ENCODE measurements at regions not wholly inside any gene's neighbourhood (a gene's known extent, or its start where the extent isn't known, plus 50 kb on each side); places are given as distances from the start of the nearest gene placed in this dataset.

DNA sequence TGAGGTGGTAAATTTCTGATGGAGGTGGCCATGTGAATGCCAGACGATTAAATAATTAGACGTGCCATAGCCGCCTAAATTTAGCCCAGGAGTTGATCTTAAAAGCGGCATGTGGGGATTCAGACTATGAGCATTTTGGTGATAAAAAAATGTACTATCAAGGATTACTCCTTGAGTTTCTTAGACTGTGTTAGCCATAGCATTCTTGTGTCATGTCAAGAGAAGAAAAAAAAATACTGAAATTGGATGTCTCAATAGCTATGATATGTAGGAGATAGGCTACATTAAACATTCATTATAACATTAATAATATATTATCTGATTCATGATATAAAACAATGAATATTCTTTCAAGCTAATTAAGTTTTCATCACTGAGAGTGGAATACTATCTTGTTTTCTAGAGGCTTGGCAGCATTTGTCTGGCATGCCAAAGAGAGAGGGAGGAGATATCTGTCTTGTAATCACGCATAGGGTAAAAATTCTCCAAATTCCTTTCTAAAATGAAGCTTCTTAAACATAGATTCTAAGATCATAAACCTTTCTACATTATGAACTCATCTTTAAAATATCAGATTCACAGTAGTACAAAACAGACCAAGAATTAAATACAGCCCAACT is 727.0 kb downstream of the C12orf50 start:
- no peaks in the 10 kb centered on the region for H3K27me3 Mint-ChIP-seq
- no peak overlapping the region for H3K27ac Mint-ChIP-seq
- DNase-seq (ENCODE audit: low spot score in 2 of 2): no peak
- no peaks in the 10 kb centered on the region for H3K36me3 Mint-ChIP-seq
- H3K4me1 Mint-ChIP-seq: peaks cover 16% of the 10 kb centered on the region
- no peak overlapping the region for H3K4me3 Mint-ChIP-seq
- no peaks in the 10 kb centered on the region for H3K9me3 Mint-ChIP-seq
- no peak for ATAC-seq (ENCODE audit: low read depth)

- Mint-ChIP-seq H3K4me3 (no peak overlapping the region), H3K36me3 (no peaks in the 10 kb centered on the region), H3K9me3 (no peaks in the 10 kb centered on the region), H3K27me3 (no peaks in the 10 kb centered on the region), H3K27ac (no peak overlapping the region), H3K4me1 (no peaks in the 10 kb centered on the region)
- DNase-seq (ENCODE audit: low spot score in 2 of 2) (no peak), ATAC-seq (ENCODE audit: low read depth) (no peak)
These were observed 738.7 kb downstream of the C12orf50 start for GRCh38 chr12:87290505-87290904.

DNA sequence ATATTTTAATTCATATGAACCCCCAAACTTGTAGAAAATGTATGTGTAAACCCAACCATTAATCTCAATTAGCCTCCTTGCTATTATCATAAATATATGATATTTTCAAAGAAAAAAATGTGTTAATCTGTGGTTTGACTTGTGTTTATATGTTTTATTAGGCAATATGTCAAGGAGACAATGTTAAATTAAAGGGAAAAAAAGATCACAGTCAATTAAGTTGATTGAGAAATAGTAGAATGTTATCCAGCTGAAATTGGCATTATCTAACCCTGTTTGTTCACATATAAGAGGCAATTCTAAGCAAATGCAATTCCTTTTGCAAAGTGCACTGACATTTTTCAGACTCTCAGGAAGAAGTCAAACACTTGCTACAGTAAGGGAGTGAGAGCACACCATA is 745.3 kb downstream of the C12orf50 start:
- Mint-ChIP-seq H3K4me1 (peaks cover 5% of the 10 kb centered on the region), H3K27ac (no peak overlapping the region), H3K36me3 (no peaks in the 10 kb centered on the region), H3K27me3 (no peaks in the 10 kb centered on the region), H3K4me3 (no peak overlapping the region), H3K9me3 (no peaks in the 10 kb centered on the region)
- DNase-seq (ENCODE audit: low spot score in 2 of 2): no peak
- no peak for ATAC-seq (ENCODE audit: low read depth)

GRCh38 chr12:87283111-87283510 is 746.1 kb downstream of the C12orf50 start:
- H3K9me3 Mint-ChIP-seq: no peaks in the 10 kb centered on the region
- H3K27ac Mint-ChIP-seq: peak overlapping the region; percentile 5
- no peak for ATAC-seq (ENCODE audit: low read depth)

GRCh38 chr12:87280893-87281292 is 748.3 kb downstream of the C12orf50 start:
- H3K9me3 Mint-ChIP-seq: no peaks in the 10 kb centered on the region
- no peaks in the 10 kb centered on the region for H3K27me3 Mint-ChIP-seq
- peak overlapping the region; percentile 67 for H3K27ac Mint-ChIP-seq
- ATAC-seq (ENCODE audit: low read depth): peak; percentile 23
- no peak overlapping the region for H3K4me3 Mint-ChIP-seq
- peaks cover 5% of the 10 kb centered on the region for H3K4me1 Mint-ChIP-seq
- DNase-seq (ENCODE audit: low spot score in 2 of 2): no peak
- no peaks in the 10 kb centered on the region for H3K36me3 Mint-ChIP-seq

More at GRCh38 chr12:87283111-87283510, 746.1 kb downstream of the C12orf50 start:
- H3K4me1 Mint-ChIP-seq: peaks cover 5% of the 10 kb centered on the region
- H3K27me3 Mint-ChIP-seq: no peaks in the 10 kb centered on the region
- DNase-seq (ENCODE audit: low spot score in 2 of 2): no peak
- H3K4me3 Mint-ChIP-seq: no peak overlapping the region
- H3K36me3 Mint-ChIP-seq: no peaks in the 10 kb centered on the region

- Mint-ChIP-seq H3K36me3 (no peaks in the 10 kb centered on the region), H3K27me3 (no peaks in the 10 kb centered on the region), H3K4me3 (peak overlapping the region; percentile 77), H3K9me3 (no peaks in the 10 kb centered on the region), H3K27ac (peak overlapping the region; percentile 67), H3K4me1 (peaks cover 5% of the 10 kb centered on the region)
- DNase-seq (ENCODE audit: low spot score in 2 of 2): peak; percentile 12 to 34
- peak; percentile 99 for ATAC-seq (ENCODE audit: low read depth)
These were observed 748.8 kb downstream of the C12orf50 start for GRCh38 chr12:87280356-87280755.

DNA sequence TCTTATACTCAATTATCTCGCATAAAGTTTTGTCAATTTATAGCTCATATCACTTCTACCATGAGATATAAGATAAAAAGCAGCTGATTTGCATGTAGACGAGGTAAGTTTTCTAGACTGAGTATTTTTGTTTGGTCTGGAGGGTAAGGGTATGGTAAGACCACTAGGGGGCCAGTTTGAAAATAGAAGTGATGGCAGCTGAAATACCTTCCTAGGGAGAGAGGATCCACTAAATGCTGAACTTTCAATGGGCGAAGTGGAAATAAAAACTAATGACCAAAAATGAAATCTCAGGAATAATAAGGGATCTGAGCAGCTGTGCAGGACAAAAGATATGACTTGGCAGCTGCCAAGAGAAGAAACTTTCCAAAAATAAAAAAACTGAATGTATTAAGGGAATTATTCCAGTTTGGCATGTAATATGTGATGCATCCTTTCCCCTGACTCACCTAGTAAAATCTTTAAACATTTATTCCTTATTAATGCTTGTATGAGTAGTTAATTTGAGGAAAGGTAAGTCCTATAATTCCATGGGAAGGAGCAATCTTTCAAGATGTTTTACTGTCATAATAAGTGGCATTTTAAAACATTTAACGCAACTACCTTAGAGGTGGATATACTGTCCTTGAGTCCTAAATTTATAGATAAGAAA is 754.5 kb downstream of the C12orf50 start:
- ATAC-seq (ENCODE audit: low read depth) (peak; percentile 68), DNase-seq (ENCODE audit: low spot score in 2 of 2) (no peak)
- no peaks in the 10 kb centered on the region for H3K27me3 Mint-ChIP-seq
- no peak overlapping the region for H3K4me3 Mint-ChIP-seq
- no peaks in the 10 kb centered on the region for H3K4me1 Mint-ChIP-seq
- H3K9me3 Mint-ChIP-seq: no peaks in the 10 kb centered on the region
- no peaks in the 10 kb centered on the region for H3K36me3 Mint-ChIP-seq
- no peak overlapping the region for H3K27ac Mint-ChIP-seq

- DNase-seq (ENCODE audit: low spot score in 2 of 2) (no peak), ATAC-seq (ENCODE audit: low read depth) (no peak)
- no peaks in the 10 kb centered on the region for H3K27me3 Mint-ChIP-seq
- no peaks in the 10 kb centered on the region for H3K4me1 Mint-ChIP-seq
- H3K4me3 Mint-ChIP-seq: no peak overlapping the region
- no peak overlapping the region for H3K27ac Mint-ChIP-seq
- H3K36me3 Mint-ChIP-seq: no peaks in the 10 kb centered on the region
- H3K9me3 Mint-ChIP-seq: no peaks in the 10 kb centered on the region
These were observed 756.4 kb downstream of the C12orf50 start for GRCh38 chr12:87272851-87273250.

- Mint-ChIP-seq H3K27ac (no peak overlapping the region), H3K4me3 (no peak overlapping the region)
- ATAC-seq (ENCODE audit: low read depth): no peak
These were observed 758.3 kb downstream of the C12orf50 start for GRCh38 chr12:87270919-87271318.

GRCh38 chr12:87266305-87266704 is 762.9 kb downstream of the C12orf50 start:
- ATAC-seq (ENCODE audit: low read depth) (peak; percentile 32), DNase-seq (ENCODE audit: low spot score in 2 of 2) (no peak)
- Mint-ChIP-seq H3K27ac (no peak overlapping the region), H3K27me3 (no peaks in the 10 kb centered on the region), H3K36me3 (no peaks in the 10 kb centered on the region), H3K4me3 (no peak overlapping the region), H3K9me3 (no peaks in the 10 kb centered on the region), H3K4me1 (no peaks in the 10 kb centered on the region)

More at GRCh38 chr12:87270919-87271318, 758.3 kb downstream of the C12orf50 start:
- no peaks in the 10 kb centered on the region for H3K4me1 Mint-ChIP-seq
- H3K27me3 Mint-ChIP-seq: no peaks in the 10 kb centered on the region
- no peak for DNase-seq (ENCODE audit: low spot score in 2 of 2)
- no peaks in the 10 kb centered on the region for H3K9me3 Mint-ChIP-seq
- H3K36me3 Mint-ChIP-seq: no peaks in the 10 kb centered on the region

GRCh38 chr12:87259391-87259790 is 769.8 kb downstream of the C12orf50 start:
- no peak overlapping the region for H3K4me3 Mint-ChIP-seq
- no peaks in the 10 kb centered on the region for H3K4me1 Mint-ChIP-seq
- no peaks in the 10 kb centered on the region for H3K9me3 Mint-ChIP-seq
- H3K27ac Mint-ChIP-seq: no peak overlapping the region
- no peaks in the 10 kb centered on the region for H3K27me3 Mint-ChIP-seq
- H3K36me3 Mint-ChIP-seq: no peaks in the 10 kb centered on the region
- ATAC-seq (ENCODE audit: low read depth): no peak
- no peak for DNase-seq (ENCODE audit: low spot score in 2 of 2)

DNA sequence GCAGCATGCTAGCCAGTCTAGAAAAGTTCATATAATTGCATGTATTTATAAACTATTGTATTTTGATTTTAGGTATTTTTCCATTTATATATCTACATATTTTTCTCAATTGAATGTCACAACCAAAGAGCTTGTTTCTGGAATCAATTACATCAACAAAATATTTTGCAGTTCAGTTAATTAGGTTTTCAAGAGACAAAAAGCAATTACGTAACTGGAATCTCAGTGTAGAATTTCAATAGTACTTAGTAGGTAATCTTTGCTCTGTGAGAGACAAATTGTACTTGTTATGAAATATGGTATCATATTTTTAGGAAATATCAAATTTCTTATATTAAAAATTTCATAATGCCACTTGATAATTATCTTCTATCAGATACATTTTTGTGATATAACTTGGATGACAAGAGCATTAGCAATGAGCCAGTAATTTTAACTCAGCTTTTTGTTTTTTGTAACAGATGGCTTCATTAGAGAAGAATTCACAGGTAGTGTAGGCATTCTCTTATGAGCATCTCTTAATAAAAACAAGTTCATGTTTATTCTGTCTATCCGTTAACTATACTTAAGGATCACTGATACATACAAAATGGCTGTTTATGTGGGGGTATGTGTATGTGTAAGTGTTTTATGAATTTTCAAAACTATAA is 774.7 kb downstream of the C12orf50 start:
- no peaks in the 10 kb centered on the region for H3K27me3 Mint-ChIP-seq

DNA sequence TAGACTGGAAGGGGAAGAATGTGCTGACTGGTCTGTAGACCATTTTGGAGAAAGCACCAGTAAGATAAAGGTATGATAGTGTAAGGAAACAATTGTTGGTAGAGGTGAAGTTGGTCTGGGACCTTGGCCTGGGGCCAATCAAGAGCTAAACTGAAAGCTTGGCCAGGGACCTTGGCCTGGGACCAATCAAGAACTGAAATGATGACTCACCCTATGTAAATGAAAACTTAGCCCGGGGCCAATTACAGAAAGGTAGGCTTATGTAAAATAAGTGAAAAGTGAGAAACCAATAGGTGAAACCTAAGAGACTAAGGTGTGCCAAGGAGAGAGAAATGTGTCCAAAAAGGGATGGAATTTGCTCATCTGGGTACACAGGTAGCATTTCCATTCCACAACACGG is 776.0 kb downstream of the C12orf50 start:
- DNase-seq (ENCODE audit: low spot score in 2 of 2): no peak
- peaks cover 4% of the 10 kb centered on the region for H3K9me3 Mint-ChIP-seq
- no peaks in the 10 kb centered on the region for H3K27me3 Mint-ChIP-seq
- peaks cover 2% of the 10 kb centered on the region for H3K36me3 Mint-ChIP-seq
- H3K4me3 Mint-ChIP-seq: no peak overlapping the region
- no peak overlapping the region for H3K27ac Mint-ChIP-seq
- H3K4me1 Mint-ChIP-seq: no peaks in the 10 kb centered on the region
- ATAC-seq (ENCODE audit: low read depth): no peak

More for the DNA sequence above, 774.7 kb downstream of the C12orf50 start:
- H3K27ac Mint-ChIP-seq: no peak overlapping the region
- DNase-seq (ENCODE audit: low spot score in 2 of 2) (no peak), ATAC-seq (ENCODE audit: low read depth) (no peak)
- peaks cover 2% of the 10 kb centered on the region for H3K36me3 Mint-ChIP-seq
- H3K9me3 Mint-ChIP-seq: peaks cover 4% of the 10 kb centered on the region
- H3K4me3 Mint-ChIP-seq: no peak overlapping the region
- no peaks in the 10 kb centered on the region for H3K4me1 Mint-ChIP-seq

GRCh38 chr12:87246726-87247125 is 782.5 kb downstream of the C12orf50 start:
- H3K27ac Mint-ChIP-seq: no peak overlapping the region
- H3K4me1 Mint-ChIP-seq: no peaks in the 10 kb centered on the region
- ATAC-seq (ENCODE audit: low read depth): no peak
- H3K9me3 Mint-ChIP-seq: no peaks in the 10 kb centered on the region
- no peak for DNase-seq (ENCODE audit: low spot score in 2 of 2)
- no peaks in the 10 kb centered on the region for H3K27me3 Mint-ChIP-seq
- H3K36me3 Mint-ChIP-seq: no peaks in the 10 kb centered on the region
- no peak overlapping the region for H3K4me3 Mint-ChIP-seq

Data from memory B cell (primary cell).